ENCODE measurements at regions not wholly inside any gene's neighbourhood (a gene's known extent, or its start where the extent isn't known, plus 50 kb on each side); places are given as distances from the start of the nearest gene placed in this dataset.

GRCh38 chr4:66465111-66465510 lies 794.8 kb upstream of the EPHA5 start:
- TF ChIP-seq ZNF121 (CRISPR knock-in tag; IDR thresholded peaks at IDR 0.05) = no peak
- TF ChIP-seq ZNF768 (CRISPR knock-in tag; IDR thresholded peaks at IDR 0.05) = no peak
- no peak for TF ChIP-seq HES4 (CRISPR knock-in tag; IDR thresholded peaks at IDR 0.05; ENCODE audit: borderline replicate concordance)
- no peak for TF ChIP-seq NKX3-1 (CRISPR knock-in tag; IDR thresholded peaks at IDR 0.05)
- TF ChIP-seq HOXA7 (CRISPR knock-in tag; IDR thresholded peaks at IDR 0.05) = no peak
- no peak for TF ChIP-seq MXD1 (CRISPR knock-in tag; IDR thresholded peaks at IDR 0.05)
- no peak for TF ChIP-seq EED (CRISPR knock-in tag; IDR thresholded peaks at IDR 0.05)
- no peak for TF ChIP-seq TP53 (CRISPR knock-in tag; conservative IDR thresholded peaks at IDR 0.05)
- TF ChIP-seq PRDM10 (CRISPR knock-in tag; IDR thresholded peaks at IDR 0.05; ENCODE audit: low read depth) = no peak

All from HepG2 (cell line).